HG02884 (cell line): ENCODE measurements at regions not wholly inside any gene's neighbourhood (a gene's known extent, or its start where the extent isn't known, plus 50 kb on each side); places are given as distances from the start of the nearest gene placed in this dataset.

Experiments used
- ATAC-seq: cut with Tn5 transposase; IDR thresholded peaks from one replicate; pipeline ENCODE4 v1.9.1; 2021; ENCODE audit warnings: mild to moderate bottlenecking, moderate library complexity; ENCODE audit not compliant: unreplicated experiment

- ATAC-seq, result peak; percentile 39
Measured at GRCh38 chr6:139569566-139569965, 195.1 kb upstream of the CITED2 start.

- ATAC-seq, result no peak
Measured at GRCh38 chr6:139568956-139569538, 194.6 kb upstream of the CITED2 start.

GRCh38 chr6:139568151-139568955 lies 193.9 kb upstream of the CITED2 start:
- ATAC-seq, result peak; percentile 59

GRCh38 chr6:139567095-139567494 lies 192.6 kb upstream of the CITED2 start:
- no peak for ATAC-seq

GRCh38 chr6:139565591-139565990 lies 191.1 kb upstream of the CITED2 start:
- ATAC-seq, result no peak

DNA sequence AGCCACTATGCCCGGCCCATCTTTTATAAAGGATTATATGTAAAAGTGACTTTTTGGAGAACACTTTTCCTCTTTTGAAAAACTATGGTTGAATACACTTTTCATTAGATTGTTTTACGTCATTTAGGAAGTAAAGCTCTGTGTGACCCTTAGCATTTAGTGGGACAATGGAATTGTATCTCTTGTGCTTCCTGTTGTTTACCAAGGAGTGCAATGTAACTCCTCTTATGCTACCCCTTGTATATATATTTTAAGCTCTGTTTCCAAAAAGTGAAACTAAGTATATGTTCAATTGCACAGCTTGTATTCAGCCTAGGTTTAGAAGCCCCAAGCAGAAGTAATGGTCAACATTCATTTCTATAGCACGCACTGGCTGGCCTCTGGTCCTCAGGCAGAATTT lies 183.1 kb upstream of the CITED2 start:
- ATAC-seq, result no peak

DNA sequence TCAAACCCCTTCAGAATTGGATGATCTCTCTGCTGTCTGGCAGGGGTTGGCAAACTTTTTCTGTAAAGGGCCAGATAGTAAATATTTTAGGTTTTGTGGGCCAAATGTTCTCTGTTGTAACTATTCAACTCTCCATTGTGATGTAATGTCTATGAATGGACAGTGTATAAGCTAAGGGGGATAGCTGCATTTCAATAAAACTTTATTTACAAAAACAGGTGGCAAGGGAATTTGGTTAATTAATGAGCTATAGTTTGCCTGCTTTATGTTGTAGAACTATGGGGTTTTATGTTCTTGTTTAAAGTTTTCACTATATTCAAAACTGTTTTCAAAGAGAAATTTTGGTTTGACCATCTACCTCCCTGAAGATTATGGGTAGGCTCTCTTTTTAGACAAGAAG lies 182.1 kb upstream of the CITED2 start:
- no peak for ATAC-seq

DNA sequence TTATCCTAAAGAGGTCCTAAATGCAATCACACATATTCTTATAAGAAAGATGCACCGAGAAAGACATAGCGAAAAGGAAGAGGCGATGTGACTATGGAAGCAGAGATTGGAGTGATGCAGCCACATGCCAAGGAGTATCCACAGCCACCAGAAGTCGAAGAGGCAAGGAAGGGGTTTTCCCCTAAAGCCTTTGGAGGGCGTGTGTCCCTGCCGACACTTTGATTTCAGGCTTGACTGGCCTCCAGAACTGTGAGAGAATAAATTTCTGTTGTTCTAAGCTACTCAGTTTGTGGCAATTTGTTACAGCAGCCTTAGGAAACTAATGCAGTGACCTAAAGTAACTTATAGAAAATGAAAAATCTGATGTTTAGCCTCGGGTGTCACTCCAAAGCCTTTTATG lies 179.5 kb upstream of the CITED2 start:
- no peak for ATAC-seq

- no peak for ATAC-seq
Measured at GRCh38 chr6:139551376-139551775, 176.9 kb upstream of the CITED2 start.

GRCh38 chr6:139550361-139550760 lies 175.9 kb upstream of the CITED2 start:
- ATAC-seq, result no peak

- no peak for ATAC-seq
Measured at GRCh38 chr6:139549561-139550070, 175.2 kb upstream of the CITED2 start.

DNA sequence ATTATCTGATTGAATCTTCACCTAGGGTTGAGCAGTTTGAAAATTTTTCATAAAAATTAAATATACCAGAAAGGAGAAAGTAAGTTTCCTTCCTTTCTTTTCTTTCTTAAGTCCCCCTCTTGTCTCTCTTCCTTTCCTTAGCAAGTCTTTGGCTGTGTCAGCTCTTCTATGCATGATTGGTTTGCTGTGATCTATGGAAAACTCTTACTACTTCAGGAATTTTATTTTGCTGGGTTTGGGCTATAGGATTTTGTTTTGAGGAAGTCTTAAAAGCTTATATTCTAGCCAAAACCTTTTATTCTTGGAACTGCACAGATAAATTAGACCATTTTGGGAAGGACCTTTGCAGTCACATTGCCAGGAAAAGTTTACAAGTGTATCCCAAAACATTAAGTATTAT lies 173.4 kb upstream of the CITED2 start:
- no peak for ATAC-seq

DNA sequence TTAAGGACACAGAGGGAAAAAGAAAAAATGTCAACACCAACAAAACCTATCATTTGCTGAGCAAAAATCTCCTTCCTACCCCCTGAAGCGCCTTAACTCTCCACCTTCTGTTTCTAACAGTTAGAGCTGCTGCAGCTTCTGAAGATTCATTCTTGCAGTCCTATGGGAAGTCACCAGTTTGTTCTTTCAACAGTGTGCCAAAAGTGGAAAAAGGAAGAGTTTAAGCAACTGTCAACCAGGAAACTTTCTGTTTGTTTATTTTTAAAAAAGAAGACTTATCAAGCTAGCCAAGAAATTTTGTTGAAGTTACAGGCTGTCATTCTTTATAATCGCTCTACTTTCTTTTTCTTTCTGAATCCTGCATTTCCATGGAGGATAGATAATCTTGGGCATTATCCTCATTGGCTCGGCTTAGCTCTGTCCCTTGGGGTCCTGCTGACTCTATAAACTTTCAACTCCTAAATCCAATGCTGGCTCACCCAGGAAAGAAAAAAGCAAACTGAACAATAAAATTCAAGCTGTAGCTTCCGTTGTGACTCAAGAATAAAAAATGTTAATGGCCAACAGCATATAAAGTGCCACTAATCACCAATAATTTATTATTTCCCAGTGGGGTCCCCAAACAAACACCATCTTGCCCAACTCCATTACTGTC lies 172.8 kb upstream of the CITED2 start:
- ATAC-seq, result no peak

- ATAC-seq, result no peak
Measured at GRCh38 chr6:139546106-139546472, 171.6 kb upstream of the CITED2 start.

DNA sequence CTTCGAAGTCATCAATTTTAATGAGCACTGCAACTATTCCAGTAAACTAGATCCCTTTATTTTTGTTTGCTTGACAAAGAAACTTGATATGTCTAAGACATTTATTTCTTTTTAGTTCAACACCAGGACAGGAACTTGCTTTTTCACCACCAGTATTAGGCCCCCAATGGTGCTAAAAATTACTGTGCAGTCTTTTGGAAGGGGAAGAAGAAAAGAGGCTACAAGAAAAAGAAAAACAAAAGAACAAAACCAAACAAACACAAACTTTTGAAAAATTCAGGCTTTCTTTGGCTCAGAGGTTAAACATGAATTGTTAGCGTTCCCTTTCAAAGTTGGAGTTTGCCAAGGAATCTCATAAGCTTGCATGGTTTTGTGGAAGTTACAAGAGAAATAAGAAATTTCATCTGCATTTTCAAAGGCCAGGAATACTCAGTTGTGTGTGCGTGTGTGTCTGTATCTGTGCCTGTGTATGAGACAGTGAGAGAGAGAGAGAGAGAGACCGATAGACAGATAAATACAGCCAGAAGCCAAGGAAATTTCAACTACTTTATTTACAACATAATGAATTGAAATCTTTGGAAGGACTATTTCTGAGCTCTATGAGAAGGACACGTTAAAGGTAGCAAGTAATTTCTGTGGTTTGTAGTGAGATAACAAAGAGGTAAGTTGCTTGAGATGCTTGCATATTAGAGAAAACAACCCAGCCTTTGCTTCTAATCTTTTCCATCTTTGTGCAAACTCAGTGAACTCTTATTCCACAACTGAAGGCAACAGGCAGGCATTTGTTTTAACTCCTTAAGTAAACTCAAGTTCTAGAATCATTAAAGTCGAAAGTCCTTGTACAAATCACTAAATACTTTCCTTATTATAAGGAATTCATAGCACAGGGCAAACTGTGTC lies 171.0 kb upstream of the CITED2 start:
- no peak for ATAC-seq

DNA sequence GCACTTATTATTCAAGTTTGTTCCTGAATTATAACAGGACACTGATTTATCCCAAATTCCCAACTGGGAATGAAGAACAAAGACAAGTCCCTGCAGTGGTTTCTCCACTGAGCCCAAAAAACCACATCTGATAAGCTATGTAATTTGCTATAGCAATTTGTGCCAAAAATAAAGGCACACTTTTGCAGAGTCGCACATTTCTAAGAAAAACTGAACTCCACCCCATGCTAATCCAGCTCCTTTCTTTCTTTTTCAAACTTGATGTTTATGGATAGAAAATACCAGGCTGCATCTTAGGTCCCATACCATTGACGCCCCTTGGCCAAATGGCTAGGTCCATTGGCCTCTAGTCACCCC lies 170.2 kb upstream of the CITED2 start:
- no peak for ATAC-seq

- ATAC-seq, result no peak
Measured at GRCh38 chr6:139542351-139542750, 167.9 kb upstream of the CITED2 start.

GRCh38 chr6:139540894-139541293 lies 166.4 kb upstream of the CITED2 start:
- no peak for ATAC-seq

DNA sequence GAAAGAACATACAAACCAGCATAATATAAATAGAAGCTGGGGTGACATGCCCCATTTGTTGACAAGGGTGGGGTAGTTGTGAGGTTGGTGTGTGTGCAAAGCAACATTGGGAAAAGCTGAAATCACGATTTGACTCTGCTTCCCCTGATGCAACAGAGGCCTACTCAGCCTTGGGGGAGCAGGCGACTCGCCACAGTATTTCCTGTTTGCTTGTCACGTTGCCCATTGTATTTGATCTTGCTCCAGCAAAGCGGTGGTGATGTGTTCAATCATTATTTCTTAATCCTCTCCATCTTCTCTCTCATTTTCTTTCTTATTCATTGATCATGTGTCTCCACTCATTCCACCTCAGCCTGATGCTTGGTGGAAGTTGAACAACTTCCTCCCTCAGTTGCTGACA lies 165.8 kb upstream of the CITED2 start:
- peak; percentile 59 for ATAC-seq

GRCh38 chr6:139539852-139540251 lies 165.4 kb upstream of the CITED2 start:
- no peak for ATAC-seq

DNA sequence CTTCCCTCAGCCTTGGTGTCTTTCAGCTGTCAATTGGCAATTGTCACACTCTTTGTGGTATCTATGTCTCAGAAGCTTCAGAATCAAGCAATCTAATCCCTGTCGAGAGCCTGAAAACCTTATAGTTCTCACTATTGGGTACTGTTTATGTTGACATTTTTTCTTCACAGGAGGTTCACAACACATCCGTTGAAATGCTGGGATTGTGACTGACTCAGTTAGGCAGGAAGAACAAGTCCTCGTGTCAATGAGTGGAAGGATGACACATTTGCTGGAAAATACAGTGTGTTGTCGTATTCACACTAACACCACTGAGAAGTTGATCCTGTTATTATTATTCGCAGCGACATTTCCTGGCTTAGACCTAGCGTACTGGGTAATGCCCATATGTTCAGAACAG lies 163.9 kb upstream of the CITED2 start:
- ATAC-seq, result no peak
